Mononuclear cell (primary cell): ENCODE measurements at regions not wholly inside any gene's neighbourhood (a gene's known extent, or its start where the extent isn't known, plus 50 kb on each side); places are given as distances from the start of the nearest gene placed in this dataset.
"Not testable (repeated sequence)": the region's sequence is repeated elsewhere in the genome, so short reads cannot be mapped to it uniquely, and the experiment has no call there.

Experiments used
- H3K27me3 ChIP-seq: 2 replicates; pipeline ENCODE4 v1.6.0; 2011; ENCODE audit warnings: low read length, control low read depth; ENCODE audit not compliant: insufficient read depth
- H3K4me1 ChIP-seq: 2 replicates; pipeline ENCODE4 v1.5.1; 2011; ENCODE audit warnings: mild to moderate bottlenecking, low read length, control low read depth; ENCODE audit not compliant: insufficient read depth
- H3K4me3 ChIP-seq: 2 replicates; pipeline ENCODE4 v1.5.1; 2011; ENCODE audit warnings: mild to moderate bottlenecking, low read length, moderate library complexity
- H3K9me3 ChIP-seq: 2 replicates; pipeline ENCODE4 v1.5.1; 2011; ENCODE audit warnings: low read depth, mild to moderate bottlenecking, control low read depth, low read length

DNA sequence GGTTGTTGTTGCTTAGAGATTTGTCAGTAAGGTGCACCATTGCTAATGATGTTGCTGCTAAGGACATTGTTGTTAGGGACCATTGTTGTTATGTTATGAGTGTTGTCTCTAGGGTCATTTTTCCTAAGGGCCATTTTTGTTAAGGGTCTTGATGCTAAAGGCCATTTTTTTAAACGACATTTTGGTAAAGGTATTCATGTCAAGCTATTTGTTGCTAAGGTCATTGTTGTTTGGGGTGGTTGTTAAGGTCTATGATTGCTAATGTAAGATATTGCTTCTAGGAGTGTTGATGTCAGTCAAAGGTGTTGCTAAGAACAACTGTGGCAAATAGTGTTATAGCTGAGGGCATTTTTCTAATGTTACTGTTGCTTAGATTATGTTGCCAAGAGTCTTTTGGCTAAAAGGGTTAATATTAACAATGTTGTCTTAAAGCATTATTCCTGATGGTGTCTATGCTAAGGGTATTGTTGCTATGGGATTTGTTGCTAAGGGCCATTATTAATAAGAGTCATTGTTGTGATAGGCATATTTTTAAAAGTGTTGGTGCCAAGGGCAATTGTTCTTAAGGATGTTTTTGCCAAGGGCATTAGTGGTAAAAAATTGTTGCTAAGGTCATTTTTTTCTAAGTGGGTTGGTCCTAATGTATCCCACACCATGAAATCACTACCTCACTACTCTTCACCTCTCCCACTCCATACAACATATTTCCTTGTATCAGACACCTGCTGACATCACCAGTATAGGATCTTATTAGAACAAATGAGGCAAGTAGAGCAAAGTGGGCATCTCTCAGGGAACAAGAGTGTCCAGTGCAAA lies 56.2 kb downstream of the SPATA31A6 start:
- not testable (repeated sequence) for H3K4me3 ChIP-seq, H3K27me3 ChIP-seq, H3K9me3 ChIP-seq, H3K4me1 ChIP-seq

DNA sequence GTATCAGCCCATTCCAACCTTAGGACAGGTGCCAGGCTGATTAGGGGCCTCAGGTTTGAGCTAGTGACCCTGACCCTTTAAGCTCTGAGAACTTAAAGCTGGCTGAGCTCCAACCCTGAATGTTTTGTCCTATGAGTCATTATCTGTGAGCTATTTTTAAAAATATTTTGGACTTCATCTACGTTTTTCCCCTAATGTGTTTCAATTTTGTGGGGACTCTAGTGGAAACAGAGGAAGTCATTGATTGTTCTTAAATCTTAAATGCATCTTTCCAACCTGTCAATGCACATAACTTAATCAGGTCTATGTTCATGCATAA lies 56.8 kb downstream of the SPATA31A6 start:
- not testable (repeated sequence) for H3K4me3 ChIP-seq, H3K9me3 ChIP-seq, H3K27me3 ChIP-seq, H3K4me1 ChIP-seq

DNA sequence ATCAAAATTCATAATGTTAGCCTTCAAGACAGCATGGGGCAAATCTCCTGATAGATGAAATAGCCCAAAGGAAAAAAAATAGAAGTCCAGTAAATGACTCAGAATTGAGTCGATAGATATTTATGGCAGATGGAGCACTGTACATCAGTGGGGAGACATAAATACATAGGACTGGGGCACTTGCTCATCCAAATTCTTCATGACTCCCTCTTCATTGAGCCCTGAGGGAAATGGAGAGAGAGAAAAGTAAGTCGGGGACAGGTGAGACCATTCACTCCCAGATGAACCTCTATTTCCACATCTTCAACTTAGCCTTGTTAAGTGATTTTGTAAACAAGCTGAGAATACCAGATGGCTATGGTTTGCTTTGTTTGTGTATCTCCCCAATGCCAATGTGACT lies 59.8 kb downstream of the SPATA31A6 start:
- not testable (repeated sequence) for H3K27me3 ChIP-seq, H3K4me3 ChIP-seq, H3K9me3 ChIP-seq, H3K4me1 ChIP-seq

DNA sequence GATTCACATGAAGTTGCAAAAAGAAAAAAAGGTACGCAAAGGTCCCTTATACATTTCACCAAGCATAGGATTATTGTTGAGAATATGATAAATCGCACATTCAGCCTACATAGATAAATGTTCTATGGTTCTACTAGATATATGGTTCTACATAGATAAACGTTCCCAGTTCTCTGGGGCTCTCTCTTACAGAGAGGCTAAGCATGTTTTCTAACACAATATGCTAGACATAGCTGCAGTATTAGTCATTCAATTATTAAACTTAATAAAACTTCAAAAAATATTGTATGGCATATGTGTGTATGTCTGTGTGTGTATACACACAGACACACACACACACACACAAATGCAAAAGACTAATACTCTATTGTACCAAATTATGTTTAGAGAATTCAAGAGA lies 60.4 kb downstream of the SPATA31A6 start:
- not testable (repeated sequence) for H3K27me3 ChIP-seq, H3K9me3 ChIP-seq, H3K4me1 ChIP-seq, H3K4me3 ChIP-seq

DNA sequence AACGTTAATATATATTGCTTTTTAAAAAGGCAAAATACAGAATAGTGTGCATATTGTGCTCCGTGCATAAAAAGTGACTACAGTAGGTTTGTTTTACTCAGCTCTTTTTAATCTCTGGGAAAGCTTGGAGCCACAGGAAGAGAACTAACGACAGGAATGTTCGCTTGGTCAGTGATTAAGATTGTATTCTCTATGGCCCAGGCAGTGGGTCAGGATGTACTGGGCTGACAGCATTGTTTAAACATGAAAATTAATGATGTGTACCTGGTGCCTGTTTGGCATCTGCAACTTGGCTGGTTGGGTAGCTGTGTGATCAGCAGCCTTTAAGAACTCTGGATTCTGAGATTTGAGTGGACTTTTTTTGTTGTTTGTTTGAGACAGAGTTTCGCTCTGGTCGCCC lies 85.3 kb downstream of the SPATA31A6 start:
- not testable (repeated sequence) for H3K27me3 ChIP-seq, H3K4me1 ChIP-seq, H3K9me3 ChIP-seq, H3K4me3 ChIP-seq

DNA sequence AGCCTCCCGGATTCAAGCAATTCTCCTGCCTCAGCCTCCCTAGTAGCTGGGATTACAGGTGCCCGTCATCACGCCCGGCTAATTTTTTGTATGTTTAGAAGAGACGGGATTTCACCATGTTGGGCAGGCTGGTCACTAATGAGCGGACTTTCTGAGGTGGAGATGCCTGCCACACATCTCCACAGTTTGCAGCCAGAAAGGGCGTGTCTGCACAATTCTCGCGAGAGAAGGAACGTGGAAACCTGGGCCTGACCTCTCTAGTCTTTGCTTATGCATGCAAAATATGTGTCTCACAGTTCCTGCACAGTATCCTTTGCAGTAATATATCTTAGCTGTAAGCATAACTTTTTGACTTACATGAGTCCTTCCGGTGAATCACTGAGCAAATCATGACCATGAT lies 85.7 kb downstream of the SPATA31A6 start:
- not testable (repeated sequence) for H3K9me3 ChIP-seq, H3K4me3 ChIP-seq

DNA sequence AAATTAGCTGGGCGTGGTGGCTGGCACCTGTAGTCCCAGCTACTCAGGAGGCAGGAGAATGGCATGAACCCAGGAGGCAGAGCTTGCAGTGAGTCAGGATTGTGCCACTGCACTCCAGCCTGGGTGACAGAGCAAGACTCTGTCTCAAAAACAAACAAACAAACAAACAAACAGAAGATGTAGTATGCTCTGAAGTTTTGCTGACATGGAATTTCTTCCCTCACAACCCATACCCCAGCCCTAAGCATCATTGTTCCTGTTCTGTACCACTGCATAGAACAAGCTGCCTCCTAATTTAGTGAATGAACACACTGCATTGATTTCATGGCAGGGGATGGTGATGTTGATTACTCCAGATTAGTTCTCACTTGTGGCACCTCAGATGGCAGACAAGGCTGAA lies 89.7 kb downstream of the SPATA31A6 start:
- H3K4me3 ChIP-seq, H3K27me3 ChIP-seq, H3K9me3 ChIP-seq, H3K4me1 ChIP-seq: not testable (repeated sequence)

More for the DNA sequence above, 85.7 kb downstream of the SPATA31A6 start:
- H3K4me1 ChIP-seq, H3K27me3 ChIP-seq: not testable (repeated sequence)

DNA sequence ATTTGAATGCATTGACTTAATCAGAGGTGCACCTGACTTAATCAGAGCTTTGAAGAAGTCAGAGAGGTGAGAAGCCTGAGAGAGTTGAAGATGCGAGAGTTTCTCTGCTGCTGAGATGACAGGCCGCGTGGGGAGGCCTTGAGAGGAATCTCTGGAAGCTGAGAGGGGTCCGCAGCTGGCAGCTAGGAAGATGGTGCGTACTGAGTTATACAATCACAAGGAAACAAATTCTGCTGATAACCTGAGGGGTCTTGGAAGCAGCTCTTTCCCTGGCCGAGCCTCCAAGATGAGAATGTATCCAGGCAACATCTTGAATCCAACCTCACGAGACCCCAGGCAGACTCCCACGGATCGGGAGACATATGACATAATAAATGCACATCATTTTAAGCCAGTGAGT lies 91.7 kb downstream of the SPATA31A6 start:
- H3K4me1 ChIP-seq: no peaks in the 10 kb centered on the region
- H3K9me3 ChIP-seq: no peaks in the 10 kb centered on the region

DNA sequence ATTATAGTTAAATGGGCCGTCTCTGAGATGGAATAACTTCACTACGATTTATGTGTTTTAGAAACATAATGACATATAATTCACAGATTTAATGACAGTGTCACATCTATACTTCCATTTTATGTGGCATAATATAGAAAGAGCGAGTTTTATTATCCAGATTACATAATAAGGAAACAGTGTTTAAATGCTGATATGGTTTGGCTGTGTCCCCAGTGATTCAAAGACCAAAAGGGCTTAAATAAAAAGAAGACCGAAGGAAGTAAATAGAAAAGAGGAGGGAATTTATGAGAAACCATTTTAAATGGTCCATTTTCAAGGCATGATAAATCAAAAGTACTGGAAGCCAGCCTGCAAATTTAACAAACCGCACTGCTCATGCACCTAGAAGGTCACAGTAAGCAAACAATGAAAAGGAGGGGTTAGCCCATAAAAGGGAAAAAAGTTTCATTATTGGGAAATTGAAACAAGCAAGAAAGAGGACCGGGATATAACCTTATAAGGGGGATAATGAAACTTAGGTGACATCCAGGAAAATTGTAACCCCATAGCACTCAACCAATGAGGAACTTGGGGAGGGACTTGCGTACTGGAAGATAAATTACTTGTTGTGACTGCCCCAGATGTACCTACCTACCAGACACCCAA lies 99.2 kb downstream of the SPATA31A6 start:
- H3K4me1 ChIP-seq: not testable (repeated sequence)

More for the DNA sequence above, 91.7 kb downstream of the SPATA31A6 start:
- no peaks in the 10 kb centered on the region for H3K27me3 ChIP-seq
- no peak overlapping the region for H3K4me3 ChIP-seq

DNA sequence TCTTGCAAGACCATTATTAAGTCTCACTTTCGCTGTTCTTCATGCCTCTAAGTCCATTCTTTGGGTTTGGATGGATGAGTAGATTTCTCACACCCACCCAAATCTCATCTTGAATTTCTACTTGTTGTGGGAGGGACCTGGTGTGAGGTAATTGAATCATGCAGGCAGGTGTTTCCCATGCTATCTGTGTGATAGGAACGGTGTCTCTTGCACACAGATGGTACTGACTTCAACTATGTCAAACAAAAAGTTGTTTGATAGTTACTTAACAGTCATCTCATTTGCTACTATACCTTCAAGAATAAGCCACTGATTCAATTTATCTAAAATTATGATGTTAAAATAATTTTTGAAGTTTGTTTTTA lies 99.7 kb downstream of the SPATA31A6 start:
- H3K4me3 ChIP-seq, H3K27me3 ChIP-seq, H3K9me3 ChIP-seq, H3K4me1 ChIP-seq: not testable (repeated sequence)

More for the DNA sequence above, 99.2 kb downstream of the SPATA31A6 start:
- H3K27me3 ChIP-seq, H3K9me3 ChIP-seq, H3K4me3 ChIP-seq: not testable (repeated sequence)

DNA sequence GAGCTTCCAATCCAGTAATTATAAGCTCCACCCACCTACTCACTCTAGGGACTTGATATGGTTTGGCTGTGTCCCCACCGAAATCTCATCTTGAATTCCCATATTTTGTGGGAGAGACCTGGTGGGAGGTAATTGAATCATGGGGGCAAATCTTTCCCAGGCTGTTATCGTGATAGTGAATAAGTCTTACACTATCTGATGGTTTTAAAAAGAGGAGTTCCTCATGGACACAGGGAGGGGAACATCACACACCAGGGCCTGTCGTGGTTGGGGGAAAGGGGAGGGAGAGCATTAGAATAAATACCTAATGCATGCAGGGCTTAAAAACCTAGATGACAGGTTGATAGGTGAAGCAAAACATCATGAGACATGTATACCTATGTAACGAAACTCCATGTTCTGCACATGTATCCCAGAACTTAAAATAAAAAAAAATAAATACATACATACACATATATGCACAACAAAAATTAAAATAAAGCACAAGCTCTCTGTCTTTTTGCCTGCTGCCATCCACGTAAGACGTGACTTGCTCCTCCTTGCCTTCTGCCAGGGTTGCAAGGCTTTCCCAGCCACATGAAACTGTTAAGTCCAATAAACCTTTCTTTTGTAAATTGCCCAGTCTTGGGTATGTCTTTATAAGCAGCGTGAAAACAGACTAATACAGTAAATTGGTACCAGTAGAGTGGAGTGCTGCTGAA lies 102.8 kb downstream of the SPATA31A6 start:
- H3K9me3 ChIP-seq, H3K27me3 ChIP-seq, H3K4me1 ChIP-seq, H3K4me3 ChIP-seq: not testable (repeated sequence)

DNA sequence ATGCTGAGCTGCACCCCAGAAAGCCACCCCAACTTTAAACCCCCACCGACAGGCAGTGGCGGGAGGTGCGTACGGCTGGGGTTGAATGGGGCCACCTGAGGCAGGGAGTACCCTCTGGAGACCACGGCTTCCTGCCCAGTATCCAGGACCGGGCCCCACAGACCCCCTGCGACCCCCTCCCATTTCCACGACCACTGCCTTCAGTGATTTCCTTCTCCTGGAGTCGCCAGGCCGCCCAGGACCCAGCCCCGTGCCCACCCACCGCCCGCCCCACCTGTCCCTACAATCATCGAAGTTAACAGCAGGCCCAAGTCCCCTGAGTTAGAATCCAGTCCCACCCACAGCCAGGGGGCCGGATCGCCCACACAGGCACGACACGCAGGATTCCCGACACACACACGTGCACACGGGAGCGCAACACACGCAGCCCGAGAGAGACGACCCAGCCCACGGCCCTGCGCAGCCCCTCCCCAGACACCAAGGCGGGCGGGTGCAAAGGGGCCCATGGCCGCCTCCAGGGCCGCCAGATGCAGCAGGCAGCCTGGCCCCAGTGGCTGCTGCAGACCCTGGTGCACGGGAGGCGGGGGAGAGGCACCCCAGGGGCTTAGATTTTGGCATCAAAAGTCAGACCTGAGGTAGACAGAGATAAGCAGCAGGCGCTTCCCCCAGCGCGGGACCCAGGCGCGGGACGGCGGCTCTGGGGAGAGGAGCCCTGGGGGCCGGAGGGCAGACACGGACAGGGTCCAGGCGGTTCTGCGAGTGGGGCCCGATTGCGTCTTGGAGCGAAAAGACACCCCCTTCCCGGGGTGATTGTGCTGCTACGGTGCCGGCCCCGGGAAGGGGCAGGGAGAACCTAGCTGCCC lies 104.8 kb downstream of the SPATA31A6 start:
- not testable (repeated sequence) for H3K4me3 ChIP-seq, H3K27me3 ChIP-seq, H3K9me3 ChIP-seq, H3K4me1 ChIP-seq

DNA sequence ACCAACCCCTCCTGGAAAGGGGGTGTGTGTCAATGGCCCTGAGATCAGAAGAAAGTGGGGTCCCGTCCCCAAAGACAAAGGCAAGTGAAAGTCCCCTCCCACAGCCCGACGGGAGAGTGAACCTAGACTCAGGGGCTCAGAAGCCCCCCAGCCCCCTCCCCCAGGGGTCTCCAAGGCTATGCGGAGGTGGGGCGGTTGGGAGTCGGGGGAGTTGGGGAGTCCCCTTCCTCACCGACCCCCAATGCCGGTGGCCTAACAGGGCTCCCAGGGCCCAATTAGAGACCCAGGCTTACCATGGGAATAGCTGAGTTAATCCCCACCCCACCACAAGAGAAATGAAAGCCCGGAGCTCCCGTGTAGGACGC lies 105.4 kb downstream of the SPATA31A6 start:
- not testable (repeated sequence) for H3K27me3 ChIP-seq, H3K4me3 ChIP-seq

DNA sequence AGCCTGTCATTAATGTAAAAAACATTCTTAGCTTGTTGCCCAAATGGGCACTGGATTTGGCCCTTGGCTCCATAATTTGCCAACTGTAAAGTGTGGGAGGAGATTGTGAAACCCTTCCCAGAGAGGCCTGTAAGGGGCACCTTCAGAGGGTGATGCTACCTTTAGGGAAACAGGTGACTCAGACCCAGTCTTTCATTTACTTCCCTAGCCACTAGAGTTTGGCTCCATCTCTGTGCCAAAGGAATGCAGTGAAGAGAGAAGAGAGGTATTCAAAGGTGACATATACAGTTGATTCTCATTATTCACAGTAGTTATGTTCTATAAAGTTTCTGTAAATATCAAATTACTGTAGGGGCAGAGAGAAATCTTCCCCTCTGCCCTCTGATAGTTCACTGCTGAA lies 116.7 kb downstream of the SPATA31A6 start:
- not testable (repeated sequence) for H3K9me3 ChIP-seq, H3K4me3 ChIP-seq, H3K4me1 ChIP-seq, H3K27me3 ChIP-seq

More for the DNA sequence above, 105.4 kb downstream of the SPATA31A6 start:
- not testable (repeated sequence) for H3K4me1 ChIP-seq, H3K9me3 ChIP-seq

DNA sequence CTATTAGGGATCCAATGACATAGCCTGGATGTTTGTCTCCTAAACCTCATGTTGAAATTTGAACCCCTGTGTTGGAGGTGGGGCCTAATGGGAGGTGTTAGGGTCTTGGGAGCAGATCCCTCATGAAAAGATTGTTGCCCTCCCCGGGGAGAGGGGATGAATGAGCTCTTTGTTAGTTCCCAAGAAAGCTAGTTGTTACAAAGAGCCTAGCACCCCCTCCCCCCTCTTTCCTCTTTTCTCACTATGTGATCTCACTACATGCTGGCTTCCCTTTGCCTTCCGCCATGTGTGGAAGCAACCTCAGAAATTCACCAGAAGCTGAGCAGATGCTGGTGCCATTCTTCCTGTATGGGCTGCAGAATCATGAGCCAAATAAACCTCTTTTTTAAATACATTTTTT lies 123.2 kb downstream of the SPATA31A6 start:
- not testable (repeated sequence) for H3K9me3 ChIP-seq, H3K27me3 ChIP-seq, H3K4me3 ChIP-seq, H3K4me1 ChIP-seq
